ENCODE measurements at regions not wholly inside any gene's neighbourhood (a gene's known extent, or its start where the extent isn't known, plus 50 kb on each side); places are given as distances from the start of the nearest gene placed in this dataset.

- no peaks in the 10 kb centered on the region for H3K27me3 ChIP-seq (ENCODE audit: control insufficient read depth, insufficient read depth, low read length)
- H3K27ac ChIP-seq (ENCODE audit: low read length), result no peak overlapping the region
- H3K4me3 ChIP-seq (ENCODE audit: low read depth in 2 of 2, low read length in 2 of 2), result no peak overlapping the region
- CTCF ChIA-PET, result no interaction called here
- intact Hi-C loops (cut with micrococcal nuclease; ENCODE audit: unreplicated experiment), result no loop called here
- H3K9me3 ChIP-seq (ENCODE audit: control insufficient read depth, insufficient read depth, low read depth, low read length), result no peaks in the 10 kb centered on the region
- POLR2A ChIA-PET, result no interaction called here
- TF ChIP-seq SIN3A (IDR thresholded peaks at IDR 0.05; ENCODE audit: borderline replicate concordance, insufficient read depth, low read depth, low read length) (no peak), TCF7L2 (IDR thresholded peaks at IDR 0.05; ENCODE audit: low read depth, low read length) (no peak), REST (IDR thresholded peaks at IDR 0.05; ENCODE audit: insufficient read depth in 1 of 2, low read depth in 2 of 2, low read length in 1 of 2) (no peak), POLR2AphosphoS5 (IDR thresholded peaks at IDR 0.05; ENCODE audit: low read depth, low read length) (no peak)
- TF ChIP-seq, protein P1, sequence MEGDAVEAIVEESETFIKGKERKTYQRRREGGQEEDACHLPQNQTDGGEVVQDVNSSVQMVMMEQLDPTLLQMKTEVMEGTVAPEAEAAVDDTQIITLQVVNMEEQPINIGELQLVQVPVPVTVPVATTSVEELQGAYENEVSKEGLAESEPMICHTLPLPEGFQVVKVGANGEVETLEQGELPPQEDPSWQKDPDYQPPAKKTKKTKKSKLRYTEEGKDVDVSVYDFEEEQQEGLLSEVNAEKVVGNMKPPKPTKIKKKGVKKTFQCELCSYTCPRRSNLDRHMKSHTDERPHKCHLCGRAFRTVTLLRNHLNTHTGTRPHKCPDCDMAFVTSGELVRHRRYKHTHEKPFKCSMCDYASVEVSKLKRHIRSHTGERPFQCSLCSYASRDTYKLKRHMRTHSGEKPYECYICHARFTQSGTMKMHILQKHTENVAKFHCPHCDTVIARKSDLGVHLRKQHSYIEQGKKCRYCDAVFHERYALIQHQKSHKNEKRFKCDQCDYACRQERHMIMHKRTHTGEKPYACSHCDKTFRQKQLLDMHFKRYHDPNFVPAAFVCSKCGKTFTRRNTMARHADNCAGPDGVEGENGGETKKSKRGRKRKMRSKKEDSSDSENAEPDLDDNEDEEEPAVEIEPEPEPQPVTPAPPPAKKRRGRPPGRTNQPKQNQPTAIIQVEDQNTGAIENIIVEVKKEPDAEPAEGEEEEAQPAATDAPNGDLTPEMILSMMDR (IDR thresholded peaks at IDR 0.05), result no peak
- ATAC-seq, result no peak
- no peaks in the 10 kb centered on the region for H3K36me3 ChIP-seq (ENCODE audit: control insufficient read depth, insufficient read depth, low read length)
- no TSS peak for BruUV-seq (replicated peaks)
- in situ Hi-C loops (cut with HindIII; ENCODE audit: low pct_unique_long_range_greater_than_20kb, low sequenced_read_pairs), result no loop called here
- no peaks in the 10 kb centered on the region for H3K4me1 ChIP-seq (ENCODE audit: control insufficient read depth, insufficient read depth, low read length)
- no peak for DNase-seq (ENCODE audit: low read depth, low spot score)
Measured at GRCh38 chr9:26579056-26579455, 313.5 kb downstream of the CAAP1 start.

DNA sequence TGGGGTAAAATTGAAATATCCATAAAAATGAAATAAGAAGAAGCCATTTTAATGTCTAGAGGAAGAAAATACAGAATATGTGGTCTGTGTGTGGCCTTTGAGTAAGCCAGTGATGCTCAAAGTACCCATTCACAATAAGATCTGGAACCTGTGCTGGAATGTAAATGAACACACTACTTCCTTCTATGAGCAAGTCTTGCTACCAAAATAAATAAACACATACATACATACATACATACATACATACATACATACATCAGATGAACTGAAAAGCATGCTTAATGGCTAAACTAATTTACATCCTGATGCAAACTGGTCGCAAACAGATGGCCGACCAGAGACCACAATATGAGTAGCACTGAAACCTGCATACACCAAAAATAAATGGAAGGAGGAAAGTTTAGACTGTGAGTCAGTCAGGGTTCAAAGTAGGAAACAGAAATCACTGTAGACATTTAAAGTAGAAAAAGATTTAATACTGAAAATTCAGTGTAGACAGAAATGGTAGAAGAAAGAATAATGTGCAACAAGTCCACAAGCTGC, 317.6 kb downstream of the CAAP1 start:
- BruUV-seq (replicated peaks), result no TSS peak
- DNase-seq (ENCODE audit: low read depth, low spot score), result no peak
- in situ Hi-C loops (cut with HindIII; ENCODE audit: low pct_unique_long_range_greater_than_20kb, low sequenced_read_pairs), result no loop called here
- TF ChIP-seq SIN3A (IDR thresholded peaks at IDR 0.05; ENCODE audit: borderline replicate concordance, insufficient read depth, low read depth, low read length) (no peak), TCF7L2 (IDR thresholded peaks at IDR 0.05; ENCODE audit: low read depth, low read length) (no peak), POLR2AphosphoS5 (IDR thresholded peaks at IDR 0.05; ENCODE audit: low read depth, low read length) (no peak), REST (IDR thresholded peaks at IDR 0.05; ENCODE audit: insufficient read depth in 1 of 2, low read depth in 2 of 2, low read length in 1 of 2) (no peak)
- intact Hi-C loops (cut with micrococcal nuclease; ENCODE audit: unreplicated experiment), result no loop called here
- CTCF ChIA-PET, result no interaction called here
- Histone ChIP-seq H3K27ac (ENCODE audit: low read length) (no peak overlapping the region), H3K4me1 (ENCODE audit: control insufficient read depth, insufficient read depth, low read length) (no peaks in the 10 kb centered on the region), H3K27me3 (ENCODE audit: control insufficient read depth, insufficient read depth, low read length) (no peaks in the 10 kb centered on the region), H3K36me3 (ENCODE audit: control insufficient read depth, insufficient read depth, low read length) (no peaks in the 10 kb centered on the region), H3K9me3 (ENCODE audit: control insufficient read depth, insufficient read depth, low read depth, low read length) (no peaks in the 10 kb centered on the region), H3K4me3 (ENCODE audit: low read depth in 2 of 2, low read length in 2 of 2) (no peak overlapping the region)
- no peak for ATAC-seq
- POLR2A ChIA-PET, result no interaction called here
